HG02852 (cell line): ENCODE measurements at regions not wholly inside any gene's neighbourhood (a gene's known extent, or its start where the extent isn't known, plus 50 kb on each side); places are given as distances from the start of the nearest gene placed in this dataset.

Source experiments
- ATAC-seq: cut with Tn5 transposase; IDR thresholded peaks from one replicate; pipeline ENCODE4 v1.9.1; 2021; ENCODE audit warnings: mild to moderate bottlenecking, moderate library complexity; ENCODE audit not compliant: unreplicated experiment

- no peak for ATAC-seq
These were observed 138.8 kb upstream of the RASSF8 start for GRCh38 chr12:25819691-25820090.

GRCh38 chr12:25822281-25822680 is 136.2 kb upstream of the RASSF8 start:
- no peak for ATAC-seq

- ATAC-seq, result no peak
These were observed 133.7 kb upstream of the RASSF8 start for GRCh38 chr12:25824734-25825133.

- ATAC-seq, result no peak
These were observed 133.0 kb upstream of the RASSF8 start for GRCh38 chr12:25825446-25825845.

GRCh38 chr12:25827141-25827540 is 131.3 kb upstream of the RASSF8 start:
- ATAC-seq, result no peak

- no peak for ATAC-seq
These were observed 130.7 kb upstream of the RASSF8 start for GRCh38 chr12:25827747-25828146.

- no peak for ATAC-seq
These were observed 130.3 kb upstream of the RASSF8 start for GRCh38 chr12:25828188-25828587.

GRCh38 chr12:25829192-25829591 is 129.3 kb upstream of the RASSF8 start:
- no peak for ATAC-seq

- ATAC-seq, result no peak
These were observed 128.0 kb upstream of the RASSF8 start for GRCh38 chr12:25830456-25830855.

- no peak for ATAC-seq
These were observed 124.8 kb upstream of the RASSF8 start for GRCh38 chr12:25833657-25834056.

- ATAC-seq, result no peak
These were observed 123.1 kb upstream of the RASSF8 start for GRCh38 chr12:25835385-25835784.

GRCh38 chr12:25838007-25838406 is 120.5 kb upstream of the RASSF8 start:
- no peak for ATAC-seq

- ATAC-seq, result no peak
These were observed 119.0 kb upstream of the RASSF8 start for GRCh38 chr12:25839470-25839869.

GRCh38 chr12:25840678-25841465 is 117.6 kb upstream of the RASSF8 start:
- no peak for ATAC-seq

GRCh38 chr12:25842254-25842653 is 116.2 kb upstream of the RASSF8 start:
- no peak for ATAC-seq

- ATAC-seq, result no peak
These were observed 114.5 kb upstream of the RASSF8 start for GRCh38 chr12:25843976-25844375.

GRCh38 chr12:25845415-25845814 is 113.1 kb upstream of the RASSF8 start:
- no peak for ATAC-seq

- ATAC-seq, result no peak
These were observed 105.7 kb upstream of the RASSF8 start for GRCh38 chr12:25852792-25853191.

- no peak for ATAC-seq
These were observed 105.0 kb upstream of the RASSF8 start for GRCh38 chr12:25853316-25854095.

- ATAC-seq, result no peak
These were observed 103.5 kb upstream of the RASSF8 start for GRCh38 chr12:25854991-25855390.

GRCh38 chr12:25855716-25856115 is 102.8 kb upstream of the RASSF8 start:
- no peak for ATAC-seq

GRCh38 chr12:25859976-25860375 is 98.5 kb upstream of the RASSF8 start:
- no peak for ATAC-seq
